Activated B cell treated with CpG ODN at 0.5 μM for 24 hours (primary cell): ENCODE measurements at regions not wholly inside any gene's neighbourhood (a gene's known extent, or its start where the extent isn't known, plus 50 kb on each side); places are given as distances from the start of the nearest gene placed in this dataset.

Experiments
- ATAC-seq: fragments of 200-7000 bp; cut with Tn5 transposase; one replicate; pipeline ENCODE4 v1.10.0; 2021; ENCODE audit warnings: low read depth, mild to moderate bottlenecking, moderate library complexity
- CTCF ChIA-PET: fragments of 350-600 bp; sonication (Branson Sonifier 250); formaldehyde crosslinking; loops from one replicate; lab custom pipeline; 2021; ENCODE audit warnings: antibody characterized with exemption; lab: Charles Lee
- POLR2A ChIA-PET: fragments of 350-600 bp; sonication (Branson Sonifier 250); formaldehyde crosslinking; loops from one replicate; lab custom pipeline; 2021; ENCODE audit warnings: antibody characterized with exemption; lab: Charles Lee
- DNase-seq: peaks from one replicate; pipeline ENCODE4 v3.0.0; 2022
- H3K27ac Mint-ChIP-seq: one replicate; pipeline ENCODE4 v1.8.0; 2020; ENCODE audit warnings: mixed read lengths
- H3K27me3 Mint-ChIP-seq: one replicate; pipeline ENCODE4 v1.8.0; 2021; ENCODE audit warnings: mixed read lengths
- H3K36me3 Mint-ChIP-seq: one replicate; pipeline ENCODE4 v1.8.0; 2021; ENCODE audit warnings: low read depth, mixed read lengths
- H3K4me1 Mint-ChIP-seq: one replicate; pipeline ENCODE4 v1.8.0; 2021; ENCODE audit warnings: mixed read lengths
- H3K4me3 Mint-ChIP-seq: one replicate; pipeline ENCODE4 v1.8.0; 2020; ENCODE audit warnings: mild to moderate bottlenecking, mixed read lengths
- H3K9me3 Mint-ChIP-seq: one replicate; pipeline ENCODE4 v1.8.0; 2020; ENCODE audit warnings: mixed read lengths
- intact Hi-C: fragments of 100-400 bp; cut with micrococcal nuclease; formaldehyde crosslinking; loops from one replicate; pipeline ENCODE4 v1.15.1; 2024
- TF ChIP-seq, protein P1 (sequence below): fragments of 200-600 bp; IDR thresholded peaks from one replicate; pipeline ENCODE4 v1.8.0; 2022; ENCODE audit warnings: antibody characterized with exemption, mild to moderate bottlenecking

DNA sequence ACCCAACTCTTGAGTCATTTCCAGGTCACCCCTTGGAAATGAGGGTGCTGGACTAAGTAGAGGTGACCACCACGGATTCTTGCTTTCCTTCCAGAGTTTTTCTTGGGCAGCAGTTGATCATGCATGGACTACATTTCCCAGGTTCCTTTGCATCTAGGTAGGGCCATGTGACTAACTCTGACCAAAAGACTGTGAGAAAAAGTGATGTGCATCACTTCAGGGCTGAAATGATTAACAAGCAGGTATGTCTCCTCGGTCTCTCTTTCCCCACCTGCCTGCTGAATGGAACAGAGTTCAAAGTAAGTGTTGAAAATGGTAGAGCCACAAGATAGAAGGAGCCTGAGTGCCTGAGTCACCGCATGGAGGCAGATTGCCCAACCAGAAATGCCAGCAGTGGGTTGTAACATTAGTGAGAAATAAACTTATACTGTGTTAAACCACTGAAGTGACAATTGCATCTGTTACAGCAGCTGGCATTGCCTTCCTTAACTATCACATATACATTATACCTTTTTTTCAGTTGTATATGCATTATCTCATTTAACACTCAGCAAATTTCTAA, 113.5 kb downstream of the MN1 start:
- ChIA-PET CTCF (no interaction called here), POLR2A (no interaction called here)
- no peaks in the 10 kb centered on the region for H3K4me1 Mint-ChIP-seq
- H3K9me3 Mint-ChIP-seq = peaks cover 5% of the 10 kb centered on the region
- intact Hi-C loops = no loop called here
- H3K4me3 Mint-ChIP-seq = no peak overlapping the region
- H3K36me3 Mint-ChIP-seq = no peaks in the 10 kb centered on the region
- H3K27me3 Mint-ChIP-seq = no peaks in the 10 kb centered on the region
- ATAC-seq (no peak), DNase-seq (no peak)
- TF ChIP-seq, protein P1, sequence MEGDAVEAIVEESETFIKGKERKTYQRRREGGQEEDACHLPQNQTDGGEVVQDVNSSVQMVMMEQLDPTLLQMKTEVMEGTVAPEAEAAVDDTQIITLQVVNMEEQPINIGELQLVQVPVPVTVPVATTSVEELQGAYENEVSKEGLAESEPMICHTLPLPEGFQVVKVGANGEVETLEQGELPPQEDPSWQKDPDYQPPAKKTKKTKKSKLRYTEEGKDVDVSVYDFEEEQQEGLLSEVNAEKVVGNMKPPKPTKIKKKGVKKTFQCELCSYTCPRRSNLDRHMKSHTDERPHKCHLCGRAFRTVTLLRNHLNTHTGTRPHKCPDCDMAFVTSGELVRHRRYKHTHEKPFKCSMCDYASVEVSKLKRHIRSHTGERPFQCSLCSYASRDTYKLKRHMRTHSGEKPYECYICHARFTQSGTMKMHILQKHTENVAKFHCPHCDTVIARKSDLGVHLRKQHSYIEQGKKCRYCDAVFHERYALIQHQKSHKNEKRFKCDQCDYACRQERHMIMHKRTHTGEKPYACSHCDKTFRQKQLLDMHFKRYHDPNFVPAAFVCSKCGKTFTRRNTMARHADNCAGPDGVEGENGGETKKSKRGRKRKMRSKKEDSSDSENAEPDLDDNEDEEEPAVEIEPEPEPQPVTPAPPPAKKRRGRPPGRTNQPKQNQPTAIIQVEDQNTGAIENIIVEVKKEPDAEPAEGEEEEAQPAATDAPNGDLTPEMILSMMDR = no peak
- H3K27ac Mint-ChIP-seq = no peak overlapping the region

GRCh38 chr22:27689664-27690063, 111.9 kb downstream of the MN1 start:
- no peak for DNase-seq
- Mint-ChIP-seq H3K36me3 (no peaks in the 10 kb centered on the region), H3K27ac (no peak overlapping the region), H3K4me1 (no peaks in the 10 kb centered on the region), H3K27me3 (no peaks in the 10 kb centered on the region), H3K9me3 (peaks cover 5% of the 10 kb centered on the region), H3K4me3 (no peak overlapping the region)
- CTCF ChIA-PET = no interaction called here
- intact Hi-C loops = no loop called here
- ATAC-seq = no peak
- TF ChIP-seq, protein P1 = no peak
- POLR2A ChIA-PET = no interaction called here

GRCh38 chr22:27690599-27690998, 111.0 kb downstream of the MN1 start:
- TF ChIP-seq, protein P1 = no peak
- H3K4me1 Mint-ChIP-seq = no peaks in the 10 kb centered on the region
- ATAC-seq (no peak), DNase-seq (no peak)
- ChIA-PET CTCF (no interaction called here), POLR2A (no interaction called here)
- no peak overlapping the region for H3K27ac Mint-ChIP-seq
- no peaks in the 10 kb centered on the region for H3K27me3 Mint-ChIP-seq
- no peaks in the 10 kb centered on the region for H3K36me3 Mint-ChIP-seq
- no peak overlapping the region for H3K4me3 Mint-ChIP-seq
- intact Hi-C loops = no loop called here
- peaks cover 5% of the 10 kb centered on the region for H3K9me3 Mint-ChIP-seq

- ChIA-PET CTCF (no interaction called here), POLR2A (no interaction called here)
- intact Hi-C loops = no loop called here
- ATAC-seq = no peak
- H3K27me3 Mint-ChIP-seq = no peaks in the 10 kb centered on the region
- H3K36me3 Mint-ChIP-seq = no peaks in the 10 kb centered on the region
- peaks cover 7% of the 10 kb centered on the region for H3K9me3 Mint-ChIP-seq
- TF ChIP-seq, protein P1 = no peak
- no peak overlapping the region for H3K4me3 Mint-ChIP-seq
- no peak overlapping the region for H3K27ac Mint-ChIP-seq
- H3K4me1 Mint-ChIP-seq = no peaks in the 10 kb centered on the region
- DNase-seq = no peak
These were observed 109.3 kb downstream of the MN1 start for GRCh38 chr22:27692243-27692642.

GRCh38 chr22:27695925-27696324, 105.6 kb downstream of the MN1 start:
- intact Hi-C loops = no loop called here
- TF ChIP-seq, protein P1 = no peak
- Mint-ChIP-seq H3K4me3 (no peak overlapping the region), H3K9me3 (peaks cover 4% of the 10 kb centered on the region), H3K27ac (no peak overlapping the region), H3K4me1 (no peaks in the 10 kb centered on the region), H3K27me3 (no peaks in the 10 kb centered on the region), H3K36me3 (no peaks in the 10 kb centered on the region)
- ChIA-PET POLR2A (no interaction called here), CTCF (no interaction called here)
- DNase-seq (no peak), ATAC-seq (no peak)
